GM19372 (cell line): ENCODE measurements at regions not wholly inside any gene's neighbourhood (a gene's known extent, or its start where the extent isn't known, plus 50 kb on each side); places are given as distances from the start of the nearest gene placed in this dataset.
"Not testable (repeated sequence)": the region's sequence is repeated elsewhere in the genome, so short reads cannot be mapped to it uniquely, and the experiment has no call there.

Experiments
- ATAC-seq: cut with Tn5 transposase; IDR thresholded peaks from one replicate; pipeline ENCODE4 v1.9.1; 2021; ENCODE audit warnings: mild to moderate bottlenecking, low read depth, moderate library complexity; ENCODE audit not compliant: unreplicated experiment

DNA sequence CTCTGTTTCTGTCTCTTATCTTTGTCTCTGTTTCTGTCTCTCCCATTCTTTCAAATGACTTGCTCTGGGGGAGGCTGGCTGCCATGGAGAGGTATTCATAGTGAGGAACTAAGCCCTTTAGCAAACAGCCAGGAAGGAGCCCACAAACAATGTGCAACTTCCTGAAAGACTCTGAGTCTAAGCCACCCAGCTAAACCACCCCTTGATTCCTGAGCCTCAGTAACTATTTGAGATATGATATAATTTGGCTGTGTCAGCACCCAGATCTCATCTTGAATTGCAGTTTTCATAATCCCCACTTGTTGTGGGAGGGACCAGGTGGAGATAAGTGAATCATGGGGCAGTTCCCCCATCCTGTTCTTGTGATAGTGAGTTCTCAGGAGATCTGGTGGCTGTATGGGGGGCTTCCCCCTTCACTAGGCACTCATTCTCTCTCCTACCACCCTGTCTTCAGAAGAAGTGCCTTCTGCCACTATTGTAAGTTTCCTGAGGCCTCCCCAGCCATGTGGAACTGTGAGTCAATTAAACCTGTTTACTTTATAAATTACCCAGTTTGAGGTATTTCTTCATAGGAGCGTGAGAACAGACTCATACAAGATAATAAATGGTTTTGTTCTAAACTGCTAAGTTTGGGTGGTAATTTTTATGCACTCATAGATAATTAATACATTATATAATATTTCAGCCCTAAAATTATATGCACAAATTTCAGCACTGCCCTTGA lies 121.2 kb upstream of the FOXP2 start:
- ATAC-seq, result no peak

- no peak for ATAC-seq
These were observed 134.7 kb upstream of the FOXP2 start for GRCh38 chr7:114279901-114280300.

DNA sequence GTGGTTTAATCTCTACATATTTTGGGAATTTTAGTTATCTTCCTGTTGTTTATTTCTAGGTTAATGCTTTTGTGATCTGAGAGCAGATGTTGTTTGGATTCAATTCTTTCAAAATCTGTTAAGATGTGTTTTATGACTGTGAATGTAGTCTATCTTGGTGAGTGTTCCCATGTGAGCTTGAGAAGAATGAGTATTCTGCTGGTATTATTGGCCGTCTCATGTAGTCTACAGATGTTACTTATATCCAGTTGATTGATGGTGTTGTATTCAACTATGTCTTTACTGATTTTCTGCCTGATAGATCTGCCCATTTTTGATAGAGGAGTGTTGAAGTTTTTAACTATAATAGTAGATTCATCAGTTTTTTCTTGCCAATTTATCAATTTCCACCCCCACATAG lies 141.4 kb upstream of the FOXP2 start:
- ATAC-seq, result no peak

- no peak for ATAC-seq
These were observed 144.9 kb upstream of the FOXP2 start for GRCh38 chr7:114269714-114270113.

DNA sequence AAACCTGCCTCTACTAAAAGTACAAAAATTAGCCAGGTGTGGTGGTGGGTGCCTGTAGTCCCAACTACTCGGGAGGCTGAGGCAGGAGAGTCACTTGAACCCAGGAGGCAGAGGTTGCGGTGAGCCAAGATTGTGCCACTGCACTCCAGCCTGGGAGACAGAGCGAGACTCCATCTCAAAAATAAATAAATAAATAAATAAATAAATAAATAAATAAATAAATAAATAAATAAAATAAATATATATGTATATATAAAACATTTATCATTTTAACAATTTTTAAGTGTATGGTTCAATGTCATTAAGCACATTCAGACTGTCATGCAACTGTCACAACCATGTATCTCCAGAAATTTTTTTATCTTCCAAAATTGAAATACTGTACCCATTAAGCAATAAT lies 147.1 kb upstream of the FOXP2 start:
- not testable (repeated sequence) for ATAC-seq

DNA sequence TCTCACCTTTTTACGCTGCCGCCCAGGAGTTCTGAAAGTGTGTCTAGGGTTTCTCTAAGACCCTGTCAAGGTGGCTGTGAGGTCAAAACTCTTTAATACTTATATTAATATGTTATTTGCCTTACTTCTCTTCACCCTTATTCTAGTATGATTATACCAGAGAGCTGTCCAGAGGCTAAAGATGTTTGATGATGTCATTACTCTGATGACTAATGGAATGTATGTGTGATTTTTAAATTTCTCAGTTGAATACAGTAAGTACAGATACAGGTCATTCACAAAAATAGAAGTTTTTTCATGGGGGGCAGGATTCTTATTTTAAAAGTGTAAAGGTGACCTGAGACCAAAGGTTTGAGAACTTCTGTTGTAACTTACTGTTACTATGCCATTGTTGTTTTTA lies 150.6 kb upstream of the FOXP2 start:
- ATAC-seq, result no peak

DNA sequence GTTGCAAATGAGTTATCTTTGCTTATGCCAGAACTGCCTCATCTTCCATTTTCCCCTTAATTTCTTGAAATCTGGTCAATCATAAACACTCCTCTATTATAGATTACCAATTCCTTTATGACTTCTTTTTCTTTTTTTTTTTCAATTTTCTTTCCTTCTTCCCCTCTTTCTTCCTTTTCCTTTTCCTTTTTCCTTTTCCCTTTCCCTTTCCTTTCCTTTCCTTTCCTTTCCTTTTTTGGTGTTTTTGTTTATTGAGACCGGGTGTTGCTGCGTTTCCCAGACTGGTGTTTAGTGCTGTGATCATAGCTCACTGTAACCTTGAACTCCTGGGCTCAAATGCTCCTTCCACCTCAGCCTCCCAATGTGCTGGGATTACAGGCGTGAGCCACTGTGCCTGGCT lies 151.4 kb upstream of the FOXP2 start:
- ATAC-seq, result no peak

DNA sequence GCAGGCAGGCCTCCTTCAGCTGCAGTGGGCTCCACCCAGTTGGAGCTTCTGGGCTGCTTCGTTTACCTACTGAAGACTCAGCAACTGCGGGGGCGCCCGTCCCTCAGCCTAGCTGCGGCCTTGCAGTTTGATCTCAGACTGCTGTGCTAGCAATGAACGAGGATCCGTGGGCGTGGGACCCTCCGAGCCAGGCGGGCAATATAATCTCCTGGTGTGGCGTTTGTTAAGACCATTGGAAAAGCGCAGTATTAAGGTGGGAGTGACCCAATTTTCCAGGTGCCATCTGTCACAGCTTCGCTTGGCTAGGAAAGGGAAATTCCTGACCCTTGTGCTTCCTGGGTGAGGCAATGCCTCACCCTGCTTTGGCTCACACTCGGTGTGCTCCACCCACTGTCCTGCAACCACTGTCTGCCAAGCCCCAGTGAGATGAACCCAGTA lies 159.2 kb upstream of the FOXP2 start:
- no peak for ATAC-seq

DNA sequence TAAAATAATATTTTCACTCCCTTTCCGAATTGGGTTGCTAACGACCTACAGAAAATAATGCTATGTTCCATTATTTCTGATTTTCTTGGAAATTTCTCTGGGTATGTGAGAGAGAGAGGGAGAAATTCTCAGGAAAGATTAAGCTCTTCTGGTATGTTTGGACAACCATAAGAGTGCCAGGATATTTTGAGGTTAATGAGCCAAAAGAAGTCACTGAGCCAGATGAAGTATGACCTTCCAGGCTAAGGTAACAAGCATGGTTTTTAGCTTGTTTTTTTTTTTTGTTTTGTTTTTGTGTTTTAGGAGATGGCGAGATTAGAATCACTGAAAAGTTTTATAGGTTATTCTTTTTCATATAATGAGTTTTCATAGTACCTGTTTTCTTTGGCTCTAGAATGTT lies 171.0 kb upstream of the FOXP2 start:
- ATAC-seq, result no peak

- ATAC-seq, result no peak
These were observed 171.6 kb upstream of the FOXP2 start for GRCh38 chr7:114242992-114243507.

GRCh38 chr7:114229246-114229645 lies 185.4 kb upstream of the FOXP2 start:
- no peak for ATAC-seq

GRCh38 chr7:114225784-114226183 lies 188.8 kb upstream of the FOXP2 start:
- ATAC-seq, result no peak

DNA sequence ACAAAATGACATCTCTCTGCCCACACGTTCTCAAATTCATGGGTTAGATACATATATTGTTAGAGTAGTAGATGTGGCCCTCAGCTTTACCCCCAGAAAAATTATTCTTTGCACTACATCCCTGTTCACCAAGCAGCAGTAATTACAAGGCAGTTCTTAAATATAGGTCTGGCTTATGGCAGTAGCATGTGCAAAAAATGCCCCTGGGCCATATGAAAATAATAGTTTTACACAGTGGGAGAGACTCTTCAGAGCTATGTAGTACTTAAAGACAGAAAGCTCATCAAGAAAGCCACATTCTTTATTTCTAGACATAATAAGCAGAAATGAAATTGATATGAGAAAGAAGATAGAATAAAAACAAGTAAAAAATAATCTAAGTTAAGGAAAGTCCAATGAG lies 196.3 kb upstream of the FOXP2 start:
- no peak for ATAC-seq

- ATAC-seq, result no peak
These were observed 197.4 kb upstream of the FOXP2 start for GRCh38 chr7:114217026-114217806.

- no peak for ATAC-seq
These were observed 200.1 kb upstream of the FOXP2 start for GRCh38 chr7:114214466-114214865.

DNA sequence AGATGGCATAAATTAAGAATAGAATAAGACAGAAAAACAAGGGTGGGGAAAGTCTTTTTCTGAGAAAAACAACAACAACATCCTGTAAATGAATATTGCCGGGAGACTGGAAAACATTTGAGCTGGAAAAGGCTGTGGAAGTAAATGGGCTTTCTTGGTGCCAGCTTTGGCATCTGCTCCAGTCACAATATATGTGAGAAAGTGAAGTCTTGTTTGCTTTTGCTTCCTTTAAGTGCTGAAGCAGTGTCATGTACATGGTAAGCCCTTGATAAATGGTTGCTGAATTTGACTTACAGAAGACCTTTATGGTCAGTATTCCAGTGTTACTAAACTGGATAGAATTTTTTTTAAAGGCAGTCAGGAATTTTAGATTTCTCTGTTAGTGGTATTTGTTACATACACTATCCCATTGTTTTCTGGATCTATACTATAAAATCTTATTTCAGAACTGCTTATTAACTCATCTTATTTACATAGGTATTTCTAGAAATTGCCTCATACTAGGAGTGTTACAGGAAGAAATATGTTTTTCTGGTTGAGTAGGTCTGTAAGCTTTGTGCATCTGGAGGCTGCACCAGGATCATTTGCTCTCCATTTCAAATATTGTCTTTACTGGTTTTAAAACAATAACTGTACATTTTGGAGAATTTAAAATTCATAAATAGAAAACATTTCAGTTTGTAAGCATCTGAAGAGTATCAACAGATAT lies 201.7 kb upstream of the FOXP2 start:
- no peak for ATAC-seq

DNA sequence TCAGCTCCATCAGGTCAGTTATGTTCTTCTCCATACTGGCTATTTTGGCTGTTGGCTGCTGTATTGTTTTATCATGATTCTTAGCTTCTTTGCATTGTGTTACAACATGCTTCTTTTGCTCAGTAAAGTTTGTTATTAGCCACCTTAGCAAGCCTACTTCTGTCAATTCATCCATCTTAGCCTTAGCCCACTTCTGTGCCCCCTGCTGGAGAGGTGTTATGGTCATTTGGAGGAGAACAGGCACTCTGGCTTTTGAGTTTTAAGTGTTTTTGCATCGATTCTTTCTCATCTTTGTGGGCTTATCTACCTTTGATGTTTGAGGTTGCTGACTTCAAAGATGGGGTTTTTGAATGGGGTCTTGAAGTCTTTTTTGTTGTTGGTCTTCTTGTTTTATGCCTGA lies 204.6 kb upstream of the FOXP2 start:
- no peak for ATAC-seq

- no peak for ATAC-seq
These were observed 207.9 kb upstream of the FOXP2 start for GRCh38 chr7:114206688-114207087.

DNA sequence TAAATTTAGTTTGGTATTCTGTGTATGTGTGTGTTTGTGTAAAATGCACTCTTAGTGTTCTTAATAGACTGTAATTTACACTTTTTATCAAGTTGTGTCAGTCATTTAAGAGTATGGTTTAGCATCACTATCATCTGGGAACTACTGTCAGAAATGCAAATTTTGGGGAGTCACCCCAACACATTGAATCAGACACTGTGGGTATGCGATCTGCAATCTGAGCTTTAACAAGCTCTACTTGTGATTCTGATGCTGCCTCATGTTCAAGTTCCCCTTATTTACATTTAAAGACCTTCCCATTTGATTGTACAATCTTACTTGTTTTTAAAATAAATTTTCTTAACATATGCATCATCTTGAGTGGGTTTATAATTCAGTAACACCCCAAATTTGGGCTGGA lies 218.1 kb upstream of the FOXP2 start:
- no peak for ATAC-seq

DNA sequence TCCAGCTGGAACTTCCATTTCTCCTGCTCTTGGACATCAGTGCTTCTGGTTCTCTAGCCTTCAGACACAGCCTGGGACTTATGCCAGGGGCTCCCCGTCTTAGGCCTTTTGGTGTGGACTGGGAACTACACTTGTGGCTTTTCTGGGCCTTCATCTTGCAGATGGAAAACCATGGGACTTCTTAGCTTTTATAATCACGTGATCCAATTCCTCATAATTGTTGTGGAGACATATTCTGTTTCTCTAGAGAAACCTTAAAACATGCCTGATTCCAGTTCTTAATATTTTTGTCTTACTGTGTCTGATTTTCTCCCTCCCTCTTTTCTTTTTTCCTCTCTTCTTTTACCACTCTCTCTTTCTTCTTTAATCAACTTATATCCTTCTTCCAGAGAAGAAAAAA lies 224.2 kb upstream of the FOXP2 start:
- no peak for ATAC-seq
